Prostate gland (tissue), 2 donors: ENCODE measurements at regions not wholly inside any gene's neighbourhood (a gene's known extent, or its start where the extent isn't known, plus 50 kb on each side); places are given as distances from the start of the nearest gene placed in this dataset.

ENCODE experiments used
- DNase-seq: peaks from one replicate; pipeline ENCODE4 v3.0.0-alpha.2; 2019; ENCODE audit warnings: low spot score
- H3K27ac ChIP-seq, 2 donors: fragments of 200-600 bp; sonication (generic); 2 replicates each; pipeline ENCODE4 v1.5.1; 2017 to 2019
- H3K27me3 ChIP-seq: fragments of 200-600 bp; sonication (generic); replicated peaks from 2 replicates; pipeline ENCODE4 v1.5.1; 2019; ENCODE audit not compliant: insufficient read depth
- H3K36me3 ChIP-seq, 2 donors: fragments of 200-600 bp; sonication (generic); 1 replicate in 1 of 2; 2 replicates in 1 of 2; pipeline versions ENCODE4 v1.5.1 to v1.8.1; 2017 to 2019
- H3K4me1 ChIP-seq: fragments of 200-600 bp; sonication (generic); replicated peaks from 2 replicates; pipeline ENCODE4 v1.5.1; 2019
- H3K4me3 ChIP-seq, 2 donors: fragments of 200-600 bp; sonication (generic); 2 replicates each; pipeline ENCODE4 v1.5.1; 2017 to 2019
- H3K9me3 ChIP-seq: fragments of 200-600 bp; sonication (generic); 2 replicates; pipeline ENCODE4 v1.5.1; 2017
- POLR2A ChIP-seq: fragments of 450-650 bp; IDR thresholded peaks from one replicate; pipeline ENCODE4 v1.6.1; 2016; ENCODE audit warnings: antibody characterized with exemption, mild to moderate bottlenecking
- POLR2AphosphoS5 ChIP-seq: sonication (generic); formaldehyde crosslinking; IDR thresholded peaks from one replicate; pipeline ENCODE4 v1.6.1; 2017; ENCODE audit warnings: antibody characterized with exemption
- WGBS: methylation state at CpG from one replicate; pipeline ENCODE4 v1.1.5; 2018; 5-methylcytosine and 5-hydroxymethylcytosine counted together
- intact Hi-C: fragments of 100-400 bp; cut with DNase I; formaldehyde crosslinking; loops from one replicate; pipeline ENCODE4 v1.14.2; 2022
- TF ChIP-seq, protein P1 (sequence below), 4 experiments: fragments of 200-600 bp in 2 of 4; fragments of 450-650 bp in 2 of 4; sonication (generic) in 2 of 4; IDR thresholded peaks; 1 replicate in 3 of 4; 2 replicates in 1 of 4; pipeline ENCODE4 v1.5.1; 2016 to 2019; ENCODE audit warnings: antibody characterized with exemption in 4 of 4, mild to moderate bottlenecking in 2 of 4, moderate library complexity in 2 of 4

DNA sequence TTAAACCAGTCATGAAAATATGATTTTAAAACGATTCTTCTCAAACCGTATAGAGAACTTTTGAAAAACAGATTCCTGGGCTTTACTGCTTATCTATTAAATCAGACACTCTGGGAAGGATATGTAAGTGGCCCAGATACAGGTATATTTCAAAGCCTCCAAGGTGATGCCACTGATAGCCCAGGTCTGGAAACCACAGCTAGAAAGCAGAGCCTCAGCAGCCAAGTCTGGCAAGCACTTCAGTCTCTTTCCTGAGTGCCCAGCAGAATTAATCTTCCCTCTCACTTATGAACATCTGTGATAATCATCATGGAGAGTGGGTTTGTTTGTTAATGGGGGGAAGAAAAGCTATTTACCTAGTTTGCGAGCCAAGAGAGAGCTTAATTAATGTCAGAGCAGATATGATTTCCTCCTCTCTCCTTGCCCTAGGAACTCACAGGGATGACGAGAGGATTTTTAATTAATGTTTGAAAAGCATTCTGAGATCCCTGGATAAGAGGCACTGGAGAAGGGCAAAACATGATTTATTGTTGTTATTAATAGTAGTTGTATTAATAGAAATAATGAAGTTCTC, 368.4 kb downstream of the TLE1 start:
- Histone ChIP-seq H3K4me3 (no peak overlapping the region), H3K9me3 (no peaks in the 10 kb centered on the region), H3K27ac (no peak overlapping the region), H3K36me3 (no peaks in the 10 kb centered on the region), H3K27me3 (no peaks in the 10 kb centered on the region), H3K4me1 (no peaks in the 10 kb centered on the region)
- no peak for DNase-seq
- TF ChIP-seq, protein P1, sequence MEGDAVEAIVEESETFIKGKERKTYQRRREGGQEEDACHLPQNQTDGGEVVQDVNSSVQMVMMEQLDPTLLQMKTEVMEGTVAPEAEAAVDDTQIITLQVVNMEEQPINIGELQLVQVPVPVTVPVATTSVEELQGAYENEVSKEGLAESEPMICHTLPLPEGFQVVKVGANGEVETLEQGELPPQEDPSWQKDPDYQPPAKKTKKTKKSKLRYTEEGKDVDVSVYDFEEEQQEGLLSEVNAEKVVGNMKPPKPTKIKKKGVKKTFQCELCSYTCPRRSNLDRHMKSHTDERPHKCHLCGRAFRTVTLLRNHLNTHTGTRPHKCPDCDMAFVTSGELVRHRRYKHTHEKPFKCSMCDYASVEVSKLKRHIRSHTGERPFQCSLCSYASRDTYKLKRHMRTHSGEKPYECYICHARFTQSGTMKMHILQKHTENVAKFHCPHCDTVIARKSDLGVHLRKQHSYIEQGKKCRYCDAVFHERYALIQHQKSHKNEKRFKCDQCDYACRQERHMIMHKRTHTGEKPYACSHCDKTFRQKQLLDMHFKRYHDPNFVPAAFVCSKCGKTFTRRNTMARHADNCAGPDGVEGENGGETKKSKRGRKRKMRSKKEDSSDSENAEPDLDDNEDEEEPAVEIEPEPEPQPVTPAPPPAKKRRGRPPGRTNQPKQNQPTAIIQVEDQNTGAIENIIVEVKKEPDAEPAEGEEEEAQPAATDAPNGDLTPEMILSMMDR (IDR thresholded peaks at IDR 0.05), result no peak
- no peak for TF ChIP-seq POLR2AphosphoS5
- TF ChIP-seq POLR2A, result no peak
- intact Hi-C loops, result no loop called here
- 36% methylated on average over 4 of the region's 4 CpGs for WGBS

GRCh38 chr9:81318571-81318970, 370.8 kb downstream of the TLE1 start:
- Histone ChIP-seq H3K9me3 (no peaks in the 10 kb centered on the region), H3K36me3 (no peaks in the 10 kb centered on the region), H3K4me3 (no peak overlapping the region), H3K4me1 (no peaks in the 10 kb centered on the region), H3K27me3 (no peaks in the 10 kb centered on the region), H3K27ac (no peak overlapping the region)
- no peak for DNase-seq
- no peak for TF ChIP-seq POLR2AphosphoS5
- no peak for TF ChIP-seq POLR2A
- TF ChIP-seq, protein P1 (IDR thresholded peaks at IDR 0.05), result no peak
- intact Hi-C loops, result no loop called here
- WGBS, result 88% methylated on average over 3 of the region's 3 CpGs

DNA sequence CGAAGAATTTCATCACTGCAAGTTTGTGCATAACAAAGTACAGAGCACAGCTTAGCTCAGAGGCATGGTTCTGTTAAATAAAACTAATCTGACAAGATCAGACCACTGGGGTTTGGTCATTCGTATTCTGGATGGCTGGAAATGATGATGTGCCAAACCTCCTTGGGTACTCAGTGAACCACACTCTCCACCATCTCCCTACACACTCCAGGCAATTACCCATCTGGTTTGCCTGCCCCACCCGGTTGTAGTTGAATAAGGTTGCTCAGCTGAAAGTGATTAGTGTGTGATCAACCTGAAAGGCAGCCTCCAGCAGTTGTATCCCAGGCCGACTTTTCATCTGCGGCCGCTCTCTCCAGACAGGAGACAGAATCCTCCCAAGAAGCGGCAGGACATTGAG, 371.4 kb downstream of the TLE1 start:
- TF ChIP-seq POLR2A, result no peak
- TF ChIP-seq POLR2AphosphoS5, result no peak
- TF ChIP-seq, protein P1 (IDR thresholded peaks at IDR 0.05), result no peak
- 77% methylated on average over 7 of the region's 7 CpGs for WGBS
- Histone ChIP-seq H3K9me3 (no peaks in the 10 kb centered on the region), H3K4me3 (no peak overlapping the region), H3K27me3 (no peaks in the 10 kb centered on the region), H3K4me1 (no peaks in the 10 kb centered on the region), H3K27ac (no peak overlapping the region), H3K36me3 (no peaks in the 10 kb centered on the region)
- intact Hi-C loops, result no loop called here
- no peak for DNase-seq

DNA sequence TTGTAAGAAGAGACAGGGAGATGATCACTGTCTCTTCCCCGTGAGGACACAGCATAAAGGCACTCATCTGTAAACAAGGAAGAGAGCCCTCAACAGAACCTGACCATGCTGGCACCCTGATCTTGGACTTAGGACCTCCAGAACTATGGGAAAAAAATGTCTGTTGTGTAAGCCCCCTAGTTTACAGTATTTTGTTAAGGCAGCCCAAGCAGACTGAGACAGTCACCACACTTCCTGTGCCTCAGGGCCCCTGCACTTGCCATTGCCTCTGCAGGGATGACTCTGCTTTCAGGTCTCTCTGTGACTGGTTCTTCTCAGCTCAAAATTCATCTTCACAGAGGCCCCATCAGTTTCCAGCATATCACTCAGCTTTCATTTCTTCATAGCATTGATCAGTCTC, 372.1 kb downstream of the TLE1 start:
- H3K4me1 ChIP-seq, result no peaks in the 10 kb centered on the region
- H3K9me3 ChIP-seq, result no peaks in the 10 kb centered on the region
- no peaks in the 10 kb centered on the region for H3K36me3 ChIP-seq
- intact Hi-C loops, result no loop called here
- WGBS, result 94% methylated on average over 1 of the region's 1 CpG
- DNase-seq, result no peak
- no peak overlapping the region for H3K4me3 ChIP-seq
- no peak overlapping the region for H3K27ac ChIP-seq
- no peaks in the 10 kb centered on the region for H3K27me3 ChIP-seq
- TF ChIP-seq POLR2AphosphoS5 (no peak), POLR2A (no peak)
- TF ChIP-seq, protein P1 (IDR thresholded peaks at IDR 0.05), result no peak

GRCh38 chr9:81314490-81314889, 374.9 kb downstream of the TLE1 start:
- no peak for TF ChIP-seq POLR2AphosphoS5
- Histone ChIP-seq H3K4me1 (no peaks in the 10 kb centered on the region), H3K27me3 (no peaks in the 10 kb centered on the region), H3K36me3 (no peaks in the 10 kb centered on the region), H3K27ac (no peak overlapping the region), H3K9me3 (no peaks in the 10 kb centered on the region), H3K4me3 (no peak overlapping the region)
- 93% methylated on average over 3 of the region's 3 CpGs for WGBS
- no peak for DNase-seq
- intact Hi-C loops, result no loop called here
